ENCODE measurements at regions not wholly inside any gene's neighbourhood (a gene's known extent, or its start where the extent isn't known, plus 50 kb on each side); places are given as distances from the start of the nearest gene placed in this dataset.

- H3K9ac ChIP-seq (ENCODE audit: insufficient read length): no peak overlapping the region
- DNase-seq (ENCODE audit: low read depth, low spot score): no peak
- H3K27ac ChIP-seq: no peak overlapping the region
- no peak overlapping the region for H3K4me3 ChIP-seq
- no peaks in the 10 kb centered on the region for H3K9me3 ChIP-seq (ENCODE audit: low read depth, low read length)
- TF ChIP-seq EZH2 (IDR thresholded peaks at IDR 0.05) (no peak), FOXP2 (optimal IDR thresholded peaks at IDR 0.05; ENCODE audit: control extremely low read depth, extremely low read length, insufficient read depth) (no peak), POLR2AphosphoS5 (IDR thresholded peaks at IDR 0.05; ENCODE audit: borderline replicate concordance, low read depth, low read length) (no peak)
- H3K36me3 ChIP-seq (ENCODE audit: insufficient read depth, low read length): no peaks in the 10 kb centered on the region
Measured at GRCh38 chr10:111354859-111355258, 278.0 kb downstream of the ADRA2A start.

- no peaks in the 10 kb centered on the region for H3K36me3 ChIP-seq (ENCODE audit: insufficient read depth, low read length)
- no peak for DNase-seq (ENCODE audit: low read depth, low spot score)
- TF ChIP-seq POLR2AphosphoS5 (IDR thresholded peaks at IDR 0.05; ENCODE audit: borderline replicate concordance, low read depth, low read length) (no peak), EZH2 (IDR thresholded peaks at IDR 0.05) (no peak), FOXP2 (optimal IDR thresholded peaks at IDR 0.05; ENCODE audit: control extremely low read depth, extremely low read length, insufficient read depth) (no peak)
- H3K27ac ChIP-seq: no peak overlapping the region
- no peak overlapping the region for H3K9ac ChIP-seq (ENCODE audit: insufficient read length)
- no peak overlapping the region for H3K4me3 ChIP-seq
- H3K9me3 ChIP-seq (ENCODE audit: low read depth, low read length): no peaks in the 10 kb centered on the region
Measured at GRCh38 chr10:111356571-111356970, 279.7 kb downstream of the ADRA2A start.

- Histone ChIP-seq H3K27ac (no peak overlapping the region), H3K4me3 (no peak overlapping the region), H3K9me3 (ENCODE audit: low read depth, low read length) (no peaks in the 10 kb centered on the region), H3K9ac (ENCODE audit: insufficient read length) (no peak overlapping the region), H3K36me3 (ENCODE audit: insufficient read depth, low read length) (no peaks in the 10 kb centered on the region)
- no peak for DNase-seq (ENCODE audit: low read depth, low spot score)
- no peak for TF ChIP-seq POLR2AphosphoS5 (IDR thresholded peaks at IDR 0.05; ENCODE audit: borderline replicate concordance, low read depth, low read length)
- no peak for TF ChIP-seq EZH2 (IDR thresholded peaks at IDR 0.05)
- no peak for TF ChIP-seq FOXP2 (optimal IDR thresholded peaks at IDR 0.05; ENCODE audit: control extremely low read depth, extremely low read length, insufficient read depth)
Measured at GRCh38 chr10:111357859-111358258, 281.0 kb downstream of the ADRA2A start.

DNA sequence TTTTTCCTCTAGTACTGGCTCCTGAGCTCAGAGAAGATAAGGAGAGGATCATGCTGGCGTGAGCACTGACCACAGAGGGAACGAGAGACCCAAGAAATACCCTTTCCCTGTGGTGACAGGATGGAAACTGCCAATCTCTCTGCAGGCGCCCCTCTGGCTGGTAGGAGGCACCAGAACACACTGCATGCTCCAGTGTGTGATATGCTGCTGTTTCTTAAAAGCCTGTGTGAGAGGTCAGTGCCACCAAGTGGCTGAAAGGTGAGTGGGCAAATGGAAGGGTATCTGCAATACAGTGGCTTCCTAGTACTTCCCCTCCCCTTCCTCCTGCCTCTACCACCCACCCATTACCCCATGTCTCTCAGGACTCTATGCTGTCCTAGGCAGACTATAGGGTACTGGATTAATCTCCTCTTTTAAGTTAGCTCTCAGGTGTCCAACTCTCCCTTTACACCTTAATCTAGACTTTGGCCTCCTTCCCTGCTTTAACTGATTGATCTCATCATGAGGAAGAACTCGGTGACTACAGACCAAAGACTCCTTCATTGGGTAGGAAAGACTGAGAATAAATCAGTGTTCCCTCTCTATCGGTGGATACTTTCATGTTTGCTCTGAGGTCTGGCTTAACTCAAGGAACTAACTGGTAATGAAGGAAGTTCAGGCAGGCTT lies 283.6 kb downstream of the ADRA2A start:
- Histone ChIP-seq H3K9ac (ENCODE audit: insufficient read length) (no peak overlapping the region), H3K27ac (no peak overlapping the region), H3K9me3 (ENCODE audit: low read depth, low read length) (no peaks in the 10 kb centered on the region), H3K4me3 (no peak overlapping the region), H3K36me3 (ENCODE audit: insufficient read depth, low read length) (no peaks in the 10 kb centered on the region)
- no peak for DNase-seq (ENCODE audit: low read depth, low spot score)
- no peak for TF ChIP-seq POLR2AphosphoS5 (IDR thresholded peaks at IDR 0.05; ENCODE audit: borderline replicate concordance, low read depth, low read length)
- no peak for TF ChIP-seq EZH2 (IDR thresholded peaks at IDR 0.05)
- no peak for TF ChIP-seq FOXP2 (optimal IDR thresholded peaks at IDR 0.05; ENCODE audit: control extremely low read depth, extremely low read length, insufficient read depth)

DNA sequence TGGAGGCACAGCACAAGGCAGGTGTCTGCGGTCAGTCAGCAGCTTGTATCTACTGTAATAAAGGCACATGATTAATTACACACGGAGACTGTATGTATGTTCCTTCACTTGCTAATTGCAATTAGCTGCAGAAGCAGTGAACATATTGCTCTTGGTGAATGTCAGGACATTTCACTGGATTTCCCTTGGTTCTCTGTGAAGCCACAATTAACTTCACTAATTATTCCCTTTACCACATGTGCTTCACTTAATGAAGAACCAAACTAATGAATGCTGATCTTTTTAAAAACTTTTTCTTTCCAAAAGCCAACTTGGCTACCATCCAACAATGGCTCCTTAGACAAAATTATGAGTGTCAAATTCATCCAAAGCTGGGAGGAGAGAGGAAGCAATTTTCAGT lies 290.7 kb downstream of the ADRA2A start:
- no peak overlapping the region for H3K9ac ChIP-seq (ENCODE audit: insufficient read length)
- DNase-seq (ENCODE audit: low read depth, low spot score): no peak
- H3K36me3 ChIP-seq (ENCODE audit: insufficient read depth, low read length): no peaks in the 10 kb centered on the region
- H3K27ac ChIP-seq: no peak overlapping the region
- TF ChIP-seq FOXP2 (optimal IDR thresholded peaks at IDR 0.05; ENCODE audit: control extremely low read depth, extremely low read length, insufficient read depth) (no peak), POLR2AphosphoS5 (IDR thresholded peaks at IDR 0.05; ENCODE audit: borderline replicate concordance, low read depth, low read length) (no peak), EZH2 (IDR thresholded peaks at IDR 0.05) (no peak)
- no peaks in the 10 kb centered on the region for H3K9me3 ChIP-seq (ENCODE audit: low read depth, low read length)
- no peak overlapping the region for H3K4me3 ChIP-seq

- no peak overlapping the region for H3K4me3 ChIP-seq
- no peak overlapping the region for H3K9ac ChIP-seq (ENCODE audit: insufficient read length)
- no peak for DNase-seq (ENCODE audit: low read depth, low spot score)
- H3K36me3 ChIP-seq (ENCODE audit: insufficient read depth, low read length): no peaks in the 10 kb centered on the region
- H3K27ac ChIP-seq: no peak overlapping the region
- TF ChIP-seq POLR2AphosphoS5 (IDR thresholded peaks at IDR 0.05; ENCODE audit: borderline replicate concordance, low read depth, low read length) (no peak), EZH2 (IDR thresholded peaks at IDR 0.05) (no peak), FOXP2 (optimal IDR thresholded peaks at IDR 0.05; ENCODE audit: control extremely low read depth, extremely low read length, insufficient read depth) (no peak)
- no peaks in the 10 kb centered on the region for H3K9me3 ChIP-seq (ENCODE audit: low read depth, low read length)
Measured at GRCh38 chr10:111370101-111370500, 293.3 kb downstream of the ADRA2A start.

- Histone ChIP-seq H3K4me3 (no peak overlapping the region), H3K9me3 (ENCODE audit: low read depth, low read length) (no peaks in the 10 kb centered on the region), H3K27ac (no peak overlapping the region), H3K36me3 (ENCODE audit: insufficient read depth, low read length) (no peaks in the 10 kb centered on the region), H3K9ac (ENCODE audit: insufficient read length) (no peak overlapping the region)
- TF ChIP-seq EZH2 (IDR thresholded peaks at IDR 0.05): no peak
- no peak for TF ChIP-seq POLR2AphosphoS5 (IDR thresholded peaks at IDR 0.05; ENCODE audit: borderline replicate concordance, low read depth, low read length)
- no peak for TF ChIP-seq FOXP2 (optimal IDR thresholded peaks at IDR 0.05; ENCODE audit: control extremely low read depth, extremely low read length, insufficient read depth)
- DNase-seq (ENCODE audit: low read depth, low spot score): no peak
Measured at GRCh38 chr10:111373696-111374095, 296.9 kb downstream of the ADRA2A start.

DNA sequence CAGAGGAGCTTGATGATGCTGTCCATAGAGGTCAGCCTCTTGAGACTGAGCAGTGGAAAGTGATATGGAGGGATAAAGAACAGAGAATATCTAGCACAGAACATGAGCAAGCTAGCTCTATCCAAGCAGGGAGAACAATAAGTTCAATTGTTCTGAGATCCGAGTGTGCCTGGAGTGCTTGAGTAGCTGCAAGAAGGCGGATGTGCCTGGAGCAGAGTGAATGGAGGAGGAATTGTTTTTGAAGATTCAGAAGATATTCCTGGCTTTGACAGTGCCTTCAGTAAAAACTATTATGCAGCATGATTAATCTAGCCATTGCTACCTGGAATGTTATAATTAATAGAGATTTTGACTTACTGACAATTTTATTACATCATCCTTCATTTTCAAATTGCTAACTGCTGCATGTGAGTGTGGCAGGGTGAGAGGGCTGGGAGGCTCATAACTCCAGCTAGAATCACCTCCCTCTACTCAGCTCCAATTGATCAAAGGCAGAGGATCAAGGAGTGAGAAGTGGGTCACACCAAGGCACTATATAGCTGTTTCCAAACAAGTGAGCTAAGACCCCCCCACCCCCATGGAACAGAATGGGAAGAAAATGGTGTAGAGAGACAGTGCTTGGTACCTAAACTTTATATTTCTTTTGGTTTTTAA lies 302.8 kb downstream of the ADRA2A start:
- no peaks in the 10 kb centered on the region for H3K9me3 ChIP-seq (ENCODE audit: low read depth, low read length)
- H3K9ac ChIP-seq (ENCODE audit: insufficient read length): no peak overlapping the region
- H3K4me3 ChIP-seq: no peak overlapping the region
- H3K36me3 ChIP-seq (ENCODE audit: insufficient read depth, low read length): no peaks in the 10 kb centered on the region
- H3K27ac ChIP-seq: no peak overlapping the region
- no peak for TF ChIP-seq FOXP2 (optimal IDR thresholded peaks at IDR 0.05; ENCODE audit: control extremely low read depth, extremely low read length, insufficient read depth)
- no peak for TF ChIP-seq EZH2 (IDR thresholded peaks at IDR 0.05)
- no peak for TF ChIP-seq POLR2AphosphoS5 (IDR thresholded peaks at IDR 0.05; ENCODE audit: borderline replicate concordance, low read depth, low read length)
- DNase-seq (ENCODE audit: low read depth, low spot score): no peak
